ENCODE measurements at regions not wholly inside any gene's neighbourhood (a gene's known extent, or its start where the extent isn't known, plus 50 kb on each side); places are given as distances from the start of the nearest gene placed in this dataset.

GRCh38 chr13:83714236-83714635, 168.0 kb downstream of the SLITRK1 start:
- Histone ChIP-seq H3K4me3 (IDR thresholded peaks at IDR 0.05; ENCODE audit: insufficient read depth, low read depth, low read length) (no peak overlapping the region), H3K36me3 (ENCODE audit: insufficient read depth) (no peaks in the 10 kb centered on the region), H3K9ac (no peak overlapping the region), H3K27ac (no peak overlapping the region), H3K4me1 (ENCODE audit: low read depth, poor library complexity, severe bottlenecking) (no peaks in the 10 kb centered on the region), H3K27me3 (ENCODE audit: insufficient read depth, low read depth) (no peaks in the 10 kb centered on the region), H3K79me2 (ENCODE audit: insufficient read depth, low read depth) (no peaks in the 10 kb centered on the region), H4K20me1 (ENCODE audit: insufficient read depth) (no peaks in the 10 kb centered on the region), H3K4me2 (no peak overlapping the region), H2AFZ (ENCODE audit: low read depth) (no peak overlapping the region)
- no peak for TF ChIP-seq CTCF (conservative IDR thresholded peaks at IDR 0.05; ENCODE audit: low read depth, low read length)

GRCh38 chr13:83710133-83710515, 172.2 kb downstream of the SLITRK1 start:
- Histone ChIP-seq H2AFZ (ENCODE audit: low read depth) (no peak overlapping the region), H3K27me3 (ENCODE audit: insufficient read depth, low read depth) (no peaks in the 10 kb centered on the region), H4K20me1 (ENCODE audit: insufficient read depth) (no peaks in the 10 kb centered on the region), H3K9ac (no peak overlapping the region), H3K4me1 (ENCODE audit: low read depth, poor library complexity, severe bottlenecking) (no peaks in the 10 kb centered on the region), H3K27ac (no peak overlapping the region), H3K36me3 (ENCODE audit: insufficient read depth) (no peaks in the 10 kb centered on the region), H3K4me2 (no peak overlapping the region), H3K4me3 (IDR thresholded peaks at IDR 0.05; ENCODE audit: insufficient read depth, low read depth, low read length) (no peak overlapping the region), H3K79me2 (ENCODE audit: insufficient read depth, low read depth) (no peaks in the 10 kb centered on the region)
- TF ChIP-seq CTCF (conservative IDR thresholded peaks at IDR 0.05; ENCODE audit: low read depth, low read length), result no peak

GRCh38 chr13:83709426-83710132, 172.7 kb downstream of the SLITRK1 start:
- Histone ChIP-seq H3K4me1 (ENCODE audit: low read depth, poor library complexity, severe bottlenecking) (no peaks in the 10 kb centered on the region), H3K4me3 (IDR thresholded peaks at IDR 0.05; ENCODE audit: insufficient read depth, low read depth, low read length) (no peak overlapping the region), H3K4me2 (no peak overlapping the region), H4K20me1 (ENCODE audit: insufficient read depth) (no peaks in the 10 kb centered on the region), H3K27ac (no peak overlapping the region), H3K9ac (no peak overlapping the region), H3K36me3 (ENCODE audit: insufficient read depth) (no peaks in the 10 kb centered on the region), H3K27me3 (ENCODE audit: insufficient read depth, low read depth) (no peaks in the 10 kb centered on the region), H2AFZ (ENCODE audit: low read depth) (no peak overlapping the region), H3K79me2 (ENCODE audit: insufficient read depth, low read depth) (no peaks in the 10 kb centered on the region)
- no peak for TF ChIP-seq CTCF (conservative IDR thresholded peaks at IDR 0.05; ENCODE audit: low read depth, low read length)

GRCh38 chr13:83702021-83702420, 180.3 kb downstream of the SLITRK1 start:
- H3K27ac ChIP-seq, result no peak overlapping the region
- no peak overlapping the region for H3K4me3 ChIP-seq (IDR thresholded peaks at IDR 0.05; ENCODE audit: insufficient read depth, low read depth, low read length)
- no peaks in the 10 kb centered on the region for H3K79me2 ChIP-seq (ENCODE audit: insufficient read depth, low read depth)
- no peak overlapping the region for H3K9ac ChIP-seq
- no peak overlapping the region for H2AFZ ChIP-seq (ENCODE audit: low read depth)
- TF ChIP-seq CTCF (conservative IDR thresholded peaks at IDR 0.05; ENCODE audit: low read depth, low read length), result no peak
- no peak overlapping the region for H3K4me2 ChIP-seq
- no peaks in the 10 kb centered on the region for H4K20me1 ChIP-seq (ENCODE audit: insufficient read depth)
- no peaks in the 10 kb centered on the region for H3K4me1 ChIP-seq (ENCODE audit: low read depth, poor library complexity, severe bottlenecking)
- no peaks in the 10 kb centered on the region for H3K36me3 ChIP-seq (ENCODE audit: insufficient read depth)
- H3K27me3 ChIP-seq (ENCODE audit: insufficient read depth, low read depth), result no peaks in the 10 kb centered on the region

Data from KMS-11 (cell line).